Cardiac septum (tissue), 1 donor: ENCODE measurements at regions not wholly inside any gene's neighbourhood (a gene's known extent, or its start where the extent isn't known, plus 50 kb on each side); places are given as distances from the start of the nearest gene placed in this dataset.

ENCODE experiments used
- DNase-seq: peaks from one replicate; pipeline ENCODE4 v3.0.0-alpha.2; 2020; ENCODE audit warnings: low spot score
- intact Hi-C: fragments of 100-400 bp; cut with DNase I; formaldehyde crosslinking; loops from one replicate; pipeline ENCODE4 v1.14.0; 2022
- donor health status: DM: no; HTN: no; CAD: no.

GRCh38 chr20:12595841-12596240 lies 412.9 kb upstream of the SPTLC3 start:
- intact Hi-C loops = no loop called here
- no peak for DNase-seq

- intact Hi-C loops = no loop called here
- no peak for DNase-seq
These were observed 411.9 kb upstream of the SPTLC3 start for GRCh38 chr20:12596863-12597262.

- DNase-seq = no peak
- intact Hi-C loops = no loop called here
These were observed 411.2 kb upstream of the SPTLC3 start for GRCh38 chr20:12597551-12597950.

GRCh38 chr20:12598894-12599293 lies 409.9 kb upstream of the SPTLC3 start:
- intact Hi-C loops = no loop called here
- no peak for DNase-seq

- intact Hi-C loops = no loop called here
- no peak for DNase-seq
These were observed 409.3 kb upstream of the SPTLC3 start for GRCh38 chr20:12599494-12599893.

GRCh38 chr20:12605751-12606150 lies 403.0 kb upstream of the SPTLC3 start:
- intact Hi-C loops = no loop called here
- no peak for DNase-seq

- intact Hi-C loops = no loop called here
- DNase-seq = no peak
These were observed 397.9 kb upstream of the SPTLC3 start for GRCh38 chr20:12610871-12611270.

- DNase-seq = no peak
- intact Hi-C loops = no loop called here
These were observed 394.0 kb upstream of the SPTLC3 start for GRCh38 chr20:12614764-12615163.

GRCh38 chr20:12617076-12617475 lies 391.7 kb upstream of the SPTLC3 start:
- DNase-seq = no peak
- intact Hi-C loops = no loop called here

- intact Hi-C loops = no loop called here
- DNase-seq = no peak
These were observed 384.9 kb upstream of the SPTLC3 start for GRCh38 chr20:12623870-12624269.

GRCh38 chr20:12627485-12627884 lies 381.3 kb upstream of the SPTLC3 start:
- DNase-seq = no peak

GRCh38 chr20:12638633-12639312 lies 370.0 kb upstream of the SPTLC3 start:
- DNase-seq = no peak
- intact Hi-C loops = no loop called here

More at GRCh38 chr20:12627485-12627884, 381.3 kb upstream of the SPTLC3 start:
- intact Hi-C loops = no loop called here

GRCh38 chr20:12640251-12640650 lies 368.5 kb upstream of the SPTLC3 start:
- intact Hi-C loops = no loop called here
- DNase-seq = no peak

GRCh38 chr20:12641619-12642018 lies 367.2 kb upstream of the SPTLC3 start:
- intact Hi-C loops = no loop called here
- no peak for DNase-seq

GRCh38 chr20:12644461-12644860 lies 364.3 kb upstream of the SPTLC3 start:
- no peak for DNase-seq
- intact Hi-C loops = no loop called here

GRCh38 chr20:12649234-12649633 lies 359.5 kb upstream of the SPTLC3 start:
- DNase-seq = no peak
- intact Hi-C loops = no loop called here

- intact Hi-C loops = no loop called here
- DNase-seq = no peak
These were observed 355.1 kb upstream of the SPTLC3 start for GRCh38 chr20:12653642-12654041.

GRCh38 chr20:12659942-12660341 lies 348.8 kb upstream of the SPTLC3 start:
- intact Hi-C loops = no loop called here
- no peak for DNase-seq

- no peak for DNase-seq
- intact Hi-C loops = no loop called here
These were observed 347.9 kb upstream of the SPTLC3 start for GRCh38 chr20:12660918-12661317.

GRCh38 chr20:12670301-12670700 lies 338.5 kb upstream of the SPTLC3 start:
- no peak for DNase-seq
- intact Hi-C loops = no loop called here

GRCh38 chr20:12673352-12673751 lies 335.4 kb upstream of the SPTLC3 start:
- intact Hi-C loops = no loop called here
- DNase-seq = no peak

- intact Hi-C loops = no loop called here
- DNase-seq = no peak
These were observed 330.8 kb upstream of the SPTLC3 start for GRCh38 chr20:12677925-12678324.
